ENCODE measurements at regions not wholly inside any gene's neighbourhood (a gene's known extent, or its start where the extent isn't known, plus 50 kb on each side); places are given as distances from the start of the nearest gene placed in this dataset.

- no peak for DNase-seq
Observed at GRCh38 chr5:40384782-40385390, 294.8 kb upstream of the PTGER4 start.

- DNase-seq = peak; percentile 73
Observed at GRCh38 chr5:40383749-40384651, 295.7 kb upstream of the PTGER4 start.

GRCh38 chr5:40381676-40382363, 297.9 kb upstream of the PTGER4 start:
- peak; percentile 58 for DNase-seq

GRCh38 chr5:40381016-40381415, 298.7 kb upstream of the PTGER4 start:
- DNase-seq = no peak

- no peak for DNase-seq
Observed at GRCh38 chr5:40378396-40379177, 301.1 kb upstream of the PTGER4 start.

GRCh38 chr5:40376566-40376965, 303.1 kb upstream of the PTGER4 start:
- no peak for DNase-seq

- no peak for DNase-seq
Observed at GRCh38 chr5:40374853-40375252, 304.9 kb upstream of the PTGER4 start.

- DNase-seq = no peak
Observed at GRCh38 chr5:40368200-40368599, 311.5 kb upstream of the PTGER4 start.

- no peak for DNase-seq
Observed at GRCh38 chr5:40367255-40367654, 312.5 kb upstream of the PTGER4 start.

GRCh38 chr5:40365342-40366330, 314.1 kb upstream of the PTGER4 start:
- DNase-seq = no peak

GRCh38 chr5:40364441-40364840, 315.3 kb upstream of the PTGER4 start:
- DNase-seq = no peak

GRCh38 chr5:40361378-40361777, 318.3 kb upstream of the PTGER4 start:
- no peak for DNase-seq

- no peak for DNase-seq
Observed at GRCh38 chr5:40360685-40361084, 319.0 kb upstream of the PTGER4 start.

GRCh38 chr5:40359832-40360231, 319.9 kb upstream of the PTGER4 start:
- DNase-seq = no peak

GRCh38 chr5:40359093-40359492, 320.6 kb upstream of the PTGER4 start:
- DNase-seq = no peak

- DNase-seq = no peak
Observed at GRCh38 chr5:40356248-40356647, 323.5 kb upstream of the PTGER4 start.

GRCh38 chr5:40355846-40356245, 323.9 kb upstream of the PTGER4 start:
- no peak for DNase-seq

GRCh38 chr5:40355181-40355580, 324.5 kb upstream of the PTGER4 start:
- no peak for DNase-seq

GRCh38 chr5:40354171-40354570, 325.5 kb upstream of the PTGER4 start:
- DNase-seq = no peak

GRCh38 chr5:40353442-40353841, 326.3 kb upstream of the PTGER4 start:
- no peak for DNase-seq

GRCh38 chr5:40347981-40348725, 331.6 kb upstream of the PTGER4 start:
- DNase-seq = no peak
